ENCODE measurements at regions not wholly inside any gene's neighbourhood (a gene's known extent, or its start where the extent isn't known, plus 50 kb on each side); places are given as distances from the start of the nearest gene placed in this dataset.

- TF ChIP-seq PBX3 (IDR thresholded peaks at IDR 0.05) (no peak), RCOR1 (IDR thresholded peaks at IDR 0.05; ENCODE audit: low read length) (no peak), IRF3 (IDR thresholded peaks at IDR 0.05; ENCODE audit: low read depth, low read length) (no peak), NFIC (IDR thresholded peaks at IDR 0.05; ENCODE audit: borderline replicate concordance) (no peak), ELF1 (IDR thresholded peaks at IDR 0.05) (no peak), SIN3A (IDR thresholded peaks at IDR 0.05; ENCODE audit: borderline replicate concordance, low read depth, low read length) (no peak), RXRA (IDR thresholded peaks at IDR 0.05; ENCODE audit: borderline replicate concordance, low read depth) (no peak), TEAD4 (IDR thresholded peaks at IDR 0.05; ENCODE audit: borderline replicate concordance, insufficient read depth) (no peak), MEF2A (IDR thresholded peaks at IDR 0.05; ENCODE audit: borderline replicate concordance, low read depth) (no peak), RAD21 (IDR thresholded peaks at IDR 0.05; ENCODE audit: low read length) (no peak), MAX (IDR thresholded peaks at IDR 0.05; ENCODE audit: low read depth) (no peak), NRF1 (IDR thresholded peaks at IDR 0.05; ENCODE audit: low read depth, low read length) (no peak)
These were observed 426.2 kb downstream of the BMP2 start (continued) for GRCh38 chr20:7193681-7194080.

GRCh38 chr20:7195704-7196103 is 428.2 kb downstream of the BMP2 start:
- H3K27ac ChIP-seq (ENCODE audit: low read depth in 2 of 2, low read length in 1 of 2), result no peak overlapping the region
- no peaks in the 10 kb centered on the region for H3K27me3 ChIP-seq (ENCODE audit: insufficient read depth)
- ChIA-PET POLR2A (no interaction called here), CTCF (no interaction called here)
- no peak overlapping the region for H3K4me2 ChIP-seq
- no peaks in the 10 kb centered on the region for H3K4me1 ChIP-seq (ENCODE audit: control insufficient read depth in 1 of 2, insufficient read depth in 2 of 2, low read depth in 1 of 2, low read length in 1 of 2)
- H2AFZ ChIP-seq (ENCODE audit: low read depth), result no peak overlapping the region
- no peaks in the 10 kb centered on the region for H3K79me2 ChIP-seq (ENCODE audit: insufficient read depth)
- H3K4me3 ChIP-seq (ENCODE audit: low read depth in 2 of 2, low read length in 1 of 2), result no peak overlapping the region
- H3K36me3 ChIP-seq (replicated peaks in 1 of 2; ENCODE audit: control insufficient read depth in 1 of 2, insufficient read depth in 2 of 2, low read length in 1 of 2), result no peaks in the 10 kb centered on the region
- H3K9ac ChIP-seq, result no peak overlapping the region
- no peaks in the 10 kb centered on the region for H3K9me2 ChIP-seq
- no peak for DNase-seq
- H3K9me3 ChIP-seq, result no peaks in the 10 kb centered on the region
- no peaks in the 10 kb centered on the region for H3F3A ChIP-seq (replicated peaks; ENCODE audit: insufficient read depth)
- WGBS (ENCODE audit: low lambda C conversion rate), result 16% methylated on average over 5 of the region's 5 CpGs
- TF ChIP-seq FOSL2 (IDR thresholded peaks at IDR 0.05; ENCODE audit: borderline replicate concordance, low read depth) (no peak), ELF1 (IDR thresholded peaks at IDR 0.05) (no peak), USF2 (IDR thresholded peaks at IDR 0.05; ENCODE audit: borderline replicate concordance, low read depth, low read length) (no peak), EZH2phosphoT487 (IDR thresholded peaks at IDR 0.05; ENCODE audit: borderline replicate concordance, low read depth) (no peak), CHD2 (IDR thresholded peaks at IDR 0.05; ENCODE audit: low read length, partially characterized antibody) (no peak), USF1 (IDR thresholded peaks at IDR 0.05; ENCODE audit: borderline replicate concordance, low read depth) (no peak), TEAD4 (IDR thresholded peaks at IDR 0.05; ENCODE audit: borderline replicate concordance, insufficient read depth) (no peak), RXRA (IDR thresholded peaks at IDR 0.05; ENCODE audit: borderline replicate concordance, low read depth) (no peak), TAF1 (IDR thresholded peaks at IDR 0.05; ENCODE audit: borderline replicate concordance, low read depth, low read length) (no peak), GABPA (IDR thresholded peaks at IDR 0.05; ENCODE audit: low read depth) (no peak), NFIC (IDR thresholded peaks at IDR 0.05; ENCODE audit: borderline replicate concordance) (no peak), PBX3 (IDR thresholded peaks at IDR 0.05) (no peak), YY1 (IDR thresholded peaks at IDR 0.05; ENCODE audit: low read depth) (no peak)
- H4K20me1 ChIP-seq (ENCODE audit: insufficient read depth), result no peaks in the 10 kb centered on the region
